Kidney (tissue), 13 donors: ENCODE measurements at regions not wholly inside any gene's neighbourhood (a gene's known extent, or its start where the extent isn't known, plus 50 kb on each side); places are given as distances from the start of the nearest gene placed in this dataset.

Source experiments
- DNase-seq, 5 donors: peaks; one replicate each; pipeline ENCODE4 v3.0.0-alpha.2; 2013 to 2020
- FAIRE-seq: peaks from 2 replicates; lab custom pipeline; 2012; peaks lifted over from hg19 to GRCh38; lab: Jason Lieb, UNC
- H3K27ac ChIP-seq, 2 donors: one replicate each; pipeline ENCODE4 v1.7.0; 2013; ENCODE audit warnings: low read depth in 2 of 2, low read length in 2 of 2, inconsistent platforms in 1 of 2
- H3K27me3 ChIP-seq: one replicate; pipeline ENCODE4 v1.7.1; 2013; ENCODE audit warnings: low read length, inconsistent platforms; ENCODE audit not compliant: control insufficient read depth, insufficient read depth
- H3K36me3 ChIP-seq, 3 donors: one replicate each; pipeline versions ENCODE4 v1.7.0 to v1.7.1; 2013; ENCODE audit warnings: low read length in 3 of 3, control low read depth in 1 of 3, inconsistent platforms in 1 of 3; ENCODE audit not compliant: insufficient read depth in 3 of 3, control insufficient read depth in 2 of 3
- H3K4me1 ChIP-seq, 3 donors: one replicate each; pipeline versions ENCODE4 v1.7.0 to v1.7.1; 2013; ENCODE audit warnings: low read length in 3 of 3, inconsistent platforms in 1 of 3, low read depth in 1 of 3; ENCODE audit not compliant: control insufficient read depth in 2 of 3, insufficient read depth in 2 of 3
- H3K4me3 ChIP-seq, 3 donors: one replicate each; pipeline versions ENCODE4 v1.7.0 to v1.8.1; 2013; ENCODE audit warnings: low read length in 3 of 3, control low read depth in 1 of 3, inconsistent platforms in 1 of 3
- H3K9ac ChIP-seq, 3 donors: one replicate each; pipeline versions ENCODE4 v1.7.0 to v1.7.1; 2013; ENCODE audit warnings: low read length in 3 of 3, control low read depth in 1 of 3, inconsistent platforms in 1 of 3
- H3K9me3 ChIP-seq, 3 donors: one replicate each; pipeline versions ENCODE4 v1.7.0 to v1.7.1; 2013; ENCODE audit warnings: low read length in 3 of 3, control low read depth in 1 of 3, inconsistent platforms in 1 of 3; ENCODE audit not compliant: control insufficient read depth in 2 of 3, insufficient read depth in 1 of 3
- intact Hi-C: fragments of 100-400 bp; cut with DNase I; formaldehyde crosslinking; loops from one replicate; pipeline ENCODE4 v1.11.1; 2022
- TF ChIP-seq, protein P1 (sequence below): IDR thresholded peaks from 3 replicates; pipeline ENCODE4 v1.5.1; 2012; ENCODE audit warnings: mild to moderate bottlenecking, moderate library complexity, borderline replicate concordance; ENCODE audit not compliant: insufficient read depth; ENCODE audit errors: extremely low read depth
- donor health status: control.
- donor health status: control.
- donor health status: control.
- donor health status: control.
- donor health status: control.
- donor health status: DM: yes; HTN: yes; CAD: no.
- donor health status: Normal renal cell carcinoma (clear cell type).

- FAIRE-seq (no peak), DNase-seq (no peak)
- TF ChIP-seq, protein P1, sequence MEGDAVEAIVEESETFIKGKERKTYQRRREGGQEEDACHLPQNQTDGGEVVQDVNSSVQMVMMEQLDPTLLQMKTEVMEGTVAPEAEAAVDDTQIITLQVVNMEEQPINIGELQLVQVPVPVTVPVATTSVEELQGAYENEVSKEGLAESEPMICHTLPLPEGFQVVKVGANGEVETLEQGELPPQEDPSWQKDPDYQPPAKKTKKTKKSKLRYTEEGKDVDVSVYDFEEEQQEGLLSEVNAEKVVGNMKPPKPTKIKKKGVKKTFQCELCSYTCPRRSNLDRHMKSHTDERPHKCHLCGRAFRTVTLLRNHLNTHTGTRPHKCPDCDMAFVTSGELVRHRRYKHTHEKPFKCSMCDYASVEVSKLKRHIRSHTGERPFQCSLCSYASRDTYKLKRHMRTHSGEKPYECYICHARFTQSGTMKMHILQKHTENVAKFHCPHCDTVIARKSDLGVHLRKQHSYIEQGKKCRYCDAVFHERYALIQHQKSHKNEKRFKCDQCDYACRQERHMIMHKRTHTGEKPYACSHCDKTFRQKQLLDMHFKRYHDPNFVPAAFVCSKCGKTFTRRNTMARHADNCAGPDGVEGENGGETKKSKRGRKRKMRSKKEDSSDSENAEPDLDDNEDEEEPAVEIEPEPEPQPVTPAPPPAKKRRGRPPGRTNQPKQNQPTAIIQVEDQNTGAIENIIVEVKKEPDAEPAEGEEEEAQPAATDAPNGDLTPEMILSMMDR: no peak
These were observed 848.5 kb downstream of the DACH1 start for GRCh38 chr13:71018544-71018943.

DNA sequence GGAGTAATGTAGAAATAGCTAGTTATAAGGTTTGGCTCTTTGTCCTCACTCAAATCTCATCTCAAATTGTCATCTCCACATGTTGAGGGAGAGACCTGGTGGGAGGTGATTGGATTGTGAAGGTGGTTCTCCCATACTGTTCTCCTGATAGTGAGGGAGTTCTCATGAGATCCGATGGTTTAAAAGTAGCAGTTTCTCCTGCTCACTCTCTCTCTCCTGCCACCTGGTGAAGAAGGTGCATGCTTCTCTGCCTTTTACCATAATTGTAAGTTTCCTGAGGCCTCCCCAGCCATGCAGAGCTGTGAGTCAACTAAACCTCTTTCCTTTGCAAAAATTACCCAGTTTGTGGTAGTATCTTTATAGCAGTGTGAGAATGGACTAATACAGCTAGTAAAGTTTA, 849.4 kb downstream of the DACH1 start:
- no peak for FAIRE-seq
- DNase-seq: no peak
- H3K9ac ChIP-seq: no peak overlapping the region

More at GRCh38 chr13:71018544-71018943, 848.5 kb downstream of the DACH1 start:
- no peaks in the 10 kb centered on the region for H3K27me3 ChIP-seq
- no peaks in the 10 kb centered on the region for H3K4me1 ChIP-seq
- H3K36me3 ChIP-seq: no peaks in the 10 kb centered on the region
- no peaks in the 10 kb centered on the region for H3K9me3 ChIP-seq
- no peak overlapping the region for H3K4me3 ChIP-seq
- H3K27ac ChIP-seq: no peak overlapping the region
- no peak overlapping the region for H3K9ac ChIP-seq
- intact Hi-C loops: no loop called here

GRCh38 chr13:71015516-71015915, 851.5 kb downstream of the DACH1 start:
- Histone ChIP-seq H3K4me3 (no peak overlapping the region), H3K27ac (no peak overlapping the region), H3K4me1 (no peaks in the 10 kb centered on the region), H3K9ac (no peak overlapping the region), H3K36me3 (no peaks in the 10 kb centered on the region), H3K9me3 (no peaks in the 10 kb centered on the region), H3K27me3 (no peaks in the 10 kb centered on the region)
- no peak for FAIRE-seq
- intact Hi-C loops: no loop called here
- TF ChIP-seq, protein P1: no peak
- no peak for DNase-seq

More for the DNA sequence above, 849.4 kb downstream of the DACH1 start:
- intact Hi-C loops: no loop called here
- H3K36me3 ChIP-seq: no peaks in the 10 kb centered on the region
- H3K27ac ChIP-seq: no peak overlapping the region
- H3K27me3 ChIP-seq: no peaks in the 10 kb centered on the region
- H3K4me3 ChIP-seq: no peak overlapping the region
- TF ChIP-seq, protein P1: no peak
- no peaks in the 10 kb centered on the region for H3K9me3 ChIP-seq
- no peaks in the 10 kb centered on the region for H3K4me1 ChIP-seq

GRCh38 chr13:71015021-71015420, 852.0 kb downstream of the DACH1 start:
- no peak overlapping the region for H3K9ac ChIP-seq
- no peak overlapping the region for H3K4me3 ChIP-seq
- intact Hi-C loops: no loop called here
- no peak for FAIRE-seq
- H3K4me1 ChIP-seq: no peaks in the 10 kb centered on the region
- TF ChIP-seq, protein P1: no peak
- H3K27ac ChIP-seq: no peak overlapping the region
- no peaks in the 10 kb centered on the region for H3K36me3 ChIP-seq
- H3K9me3 ChIP-seq: no peaks in the 10 kb centered on the region
- no peaks in the 10 kb centered on the region for H3K27me3 ChIP-seq
- no peak for DNase-seq
